Heart right ventricle (tissue), 16 donors: ENCODE measurements at regions not wholly inside any gene's neighbourhood (a gene's known extent, or its start where the extent isn't known, plus 50 kb on each side); places are given as distances from the start of the nearest gene placed in this dataset.

Experiments used
- ATAC-seq, 8 donors: fragments of 200-7000 bp; cut with Tn5 transposase; one replicate each; pipeline ENCODE4 v1.9.1; 2020; ENCODE audit warnings: mild to moderate bottlenecking in 8 of 8, moderate library complexity in 8 of 8, moderate number of reproducible peaks in 1 of 8
- DNase-seq, 2 donors: peaks; one replicate each; pipeline ENCODE4 v3.0.0-alpha.2; 2020
- H3K27ac ChIP-seq, 10 donors: fragments of 200-600 bp; sonication (generic) in 2 of 10; one replicate each; pipeline versions ENCODE4 v1.5.0 to v1.8.0; 2020 to 2022; ENCODE audit warnings: mild to moderate bottlenecking in 3 of 10
- H3K27me3 ChIP-seq, 7 donors: fragments of 200-600 bp; one replicate each; pipeline ENCODE4 v1.8.0; 2021 to 2022; ENCODE audit warnings: mild to moderate bottlenecking in 2 of 7
- H3K36me3 ChIP-seq, 9 donors: fragments of 200-600 bp; sonication (generic) in 1 of 9; one replicate each; pipeline versions ENCODE4 v1.5.0 to v1.8.0; 2020 to 2022; ENCODE audit warnings: mild to moderate bottlenecking in 2 of 9
- H3K4me1 ChIP-seq, 9 donors: fragments of 200-600 bp; sonication (generic) in 1 of 9; one replicate each; pipeline versions ENCODE4 v1.5.0 to v1.8.0; 2020 to 2022; ENCODE audit warnings: mild to moderate bottlenecking in 4 of 9
- H3K4me3 ChIP-seq, 10 donors: fragments of 200-600 bp; sonication (generic) in 2 of 10; one replicate each; pipeline versions ENCODE4 v1.5.0 to v1.8.0; 2020 to 2022; ENCODE audit warnings: mild to moderate bottlenecking in 7 of 10, moderate library complexity in 2 of 10
- H3K9me3 ChIP-seq, 11 donors: fragments of 200-600 bp in 10 of 11; sonication (generic) in 2 of 11; one replicate each; pipeline versions ENCODE4 v1.5.0 to v1.8.0; 2013 to 2022; ENCODE audit warnings: mild to moderate bottlenecking in 2 of 11, control low read depth in 1 of 11, moderate library complexity in 1 of 11
- CTCF ChIP-seq, 9 donors: fragments of 200-600 bp; sonication (generic) in 2 of 9; IDR thresholded peaks; one replicate each; pipeline versions ENCODE4 v1.5.0 to v1.8.0; 2021 to 2022; ENCODE audit warnings: antibody characterized with exemption in 9 of 9, mild to moderate bottlenecking in 5 of 9, moderate library complexity in 1 of 9
- WGBS, 2 donors: extraction: QIAGEN DNeasy Blood & Tissue Kit; methylation state at CpG; one replicate each; pipeline ENCODE4 v1.1.7; 2013; ENCODE audit warnings: inconsistent platforms in 1 of 2; 5-methylcytosine and 5-hydroxymethylcytosine counted together
- intact Hi-C, 10 donors: fragments of 100-400 bp; cut with DNase I; formaldehyde crosslinking; loops; one replicate each; pipeline versions ENCODE4 v1.11.1 to v1.14.2; 2022
- donor health status: Arrhythmogenic right ventricular cardiomyopathy.
- donor health status: ischemic (EF 13 %, LVEDD 7.1; RV severe dilation, severe dysfunction).
- donor health status: healthy with polysubstance abuse.
- donor health status: DM: no; HTN: yes; CAD: no.
- donor health status: DM: no; HTN: no; CAD: no.
- donor health status: ischemic (EF 25% LVEDD 6.9; RV normal size, moderate dysfunction).
- donor health status: ischemic (EF 25% LVEDD 5.7; RV mildly dilated, moderate dysfunction).
- donor health status: healthy.
- donor health status: DM: yes; HTN: yes; CAD: no.
- donor health status: Ischemic cardiomyopathy.
- donor health status: ischemic (EF 35%, LVEDD 5.7; RV mildly dilated, moderate dysfunction).
- donor health status: nonischemic (EF 11% LVEDD 7.7; RV severe dilation, severe dysfunction).
- donor health status: DM: yes; HTN: yes; CAD: no.
- donor health status: PGD.
- donor health status: ischemic (EF 29% LVEDD 5.4; RV normal size, mild dysfunction).
- donor health status: nonischemic (EF 23%, LVEDD 6.1; RV moderate dilation, normal function).

GRCh38 chr2:146764301-146764700, 1080.5 kb upstream of the ACVR2A start:
- no peaks in the 10 kb centered on the region for H3K4me1 ChIP-seq
- H3K36me3 ChIP-seq, result no peaks in the 10 kb centered on the region
- H3K9me3 ChIP-seq, result peaks cover 0 to 8% (median 0%) of the 10 kb centered on the region in 11 donors
- no peak for TF ChIP-seq CTCF (IDR thresholded peaks at IDR 0.05)
- H3K27me3 ChIP-seq, result no peaks in the 10 kb centered on the region
- ATAC-seq (no peak), DNase-seq (no peak)
- no peak overlapping the region for H3K4me3 ChIP-seq
- H3K27ac ChIP-seq, result no peak overlapping the region
- 64 to 76% methylated on average over 4 of the region's 4 CpGs for WGBS, 2 donors
- intact Hi-C loops, result no loop called here

GRCh38 chr2:146762786-146763185, 1082.0 kb upstream of the ACVR2A start:
- DNase-seq (no peak), ATAC-seq (no peak)
- WGBS, 2 donors, result 83 to 89% methylated on average over 2 of the region's 2 CpGs
- H3K9me3 ChIP-seq, result peaks cover 0 to 8% (median 0%) of the 10 kb centered on the region in 11 donors
- no peaks in the 10 kb centered on the region for H3K36me3 ChIP-seq
- H3K4me3 ChIP-seq, result no peak overlapping the region
- no peaks in the 10 kb centered on the region for H3K4me1 ChIP-seq
- H3K27ac ChIP-seq, result no peak overlapping the region
- no peaks in the 10 kb centered on the region for H3K27me3 ChIP-seq
- no peak for TF ChIP-seq CTCF (IDR thresholded peaks at IDR 0.05)
- intact Hi-C loops, result no loop called here

- Histone ChIP-seq H3K4me3 (no peak overlapping the region), H3K27ac (no peak overlapping the region), H3K27me3 (no peaks in the 10 kb centered on the region), H3K36me3 (no peaks in the 10 kb centered on the region), H3K9me3 (no peaks in the 10 kb centered on the region), H3K4me1 (no peaks in the 10 kb centered on the region)
- DNase-seq (no peak), ATAC-seq (no peak)
- TF ChIP-seq CTCF (IDR thresholded peaks at IDR 0.05), result no peak
- intact Hi-C loops, result no loop called here
- whole genome bisulfite sequencing, 2 donors, result 77 to 91% methylated on average over 4 of the region's 4 CpGs
Measured at GRCh38 chr2:146754606-146755005, 1090.2 kb upstream of the ACVR2A start.

- intact Hi-C loops, result no loop called here
- no peak for DNase-seq
- ATAC-seq, result no peak
- H3K27ac ChIP-seq, result no peak overlapping the region
- 80 to 82% methylated on average over 3 of the region's 3 CpGs for WGBS, 2 donors
- no peaks in the 10 kb centered on the region for H3K4me1 ChIP-seq
- no peaks in the 10 kb centered on the region for H3K9me3 ChIP-seq
- H3K27me3 ChIP-seq, result peaks cover 0 to 6% (median 0%) of the 10 kb centered on the region in 7 donors
- H3K36me3 ChIP-seq, result no peaks in the 10 kb centered on the region
- TF ChIP-seq CTCF (IDR thresholded peaks at IDR 0.05), result no peak
- no peak overlapping the region for H3K4me3 ChIP-seq
Measured at GRCh38 chr2:146748046-146748445, 1096.8 kb upstream of the ACVR2A start.

GRCh38 chr2:146741260-146741659, 1103.6 kb upstream of the ACVR2A start:
- DNase-seq, result no peak
- Histone ChIP-seq H3K36me3 (no peaks in the 10 kb centered on the region), H3K27ac (no peak overlapping the region), H3K4me1 (no peaks in the 10 kb centered on the region), H3K4me3 (no peak overlapping the region), H3K9me3 (no peaks in the 10 kb centered on the region), H3K27me3 (peaks cover 0 to 15% (median 0%) of the 10 kb centered on the region in 7 donors)
- TF ChIP-seq CTCF (IDR thresholded peaks at IDR 0.05), result no peak
- intact Hi-C loops, result no loop called here
- 71 to 76% methylated on average over 4 of the region's 4 CpGs for WGBS, 2 donors
- no peak for ATAC-seq
